Thoracic aorta (tissue), 2 donors: ENCODE measurements at regions not wholly inside any gene's neighbourhood (a gene's known extent, or its start where the extent isn't known, plus 50 kb on each side); places are given as distances from the start of the nearest gene placed in this dataset.

ENCODE experiments used
- ATAC-seq: fragments of 150-250 bp; one replicate; pipeline ENCODE4 v1.8.0; 2017; ENCODE audit warnings: low read depth; ENCODE audit not compliant: insufficient number of reproducible peaks, low FRiP score
- DNase-seq: peaks from one replicate; pipeline ENCODE4 v3.0.0-alpha.2; 2020; ENCODE audit warnings: low spot score
- H3K27ac ChIP-seq, 2 donors: fragments of 200-600 bp; sonication (generic); 1 replicate in 1 of 2; 2 replicates in 1 of 2; pipeline ENCODE4 v1.5.1; 2016; ENCODE audit warnings: mild to moderate bottlenecking in 2 of 2, moderate library complexity in 2 of 2
- H3K27me3 ChIP-seq: fragments of 200-600 bp; sonication (generic); replicated peaks from 2 replicates; pipeline ENCODE4 v1.6.0; 2016; ENCODE audit warnings: mild to moderate bottlenecking; ENCODE audit not compliant: insufficient read depth
- H3K36me3 ChIP-seq: fragments of 200-600 bp; sonication (generic); one replicate; pipeline ENCODE4 v1.5.1; 2016
- H3K4me1 ChIP-seq, 2 donors: fragments of 200-600 bp; sonication (generic); 1 replicate in 1 of 2; 2 replicates in 1 of 2; pipeline versions ENCODE4 v1.5.1 to v1.6.0; 2016; ENCODE audit warnings: low read depth in 2 of 2, mild to moderate bottlenecking in 1 of 2; ENCODE audit not compliant: control insufficient read depth in 1 of 2
- H3K4me3 ChIP-seq: fragments of 200-600 bp; sonication (generic); 2 replicates; pipeline ENCODE4 v1.5.1; 2016; ENCODE audit warnings: mild to moderate bottlenecking
- H3K9me3 ChIP-seq: fragments of 200-600 bp; sonication (generic); 2 replicates; pipeline ENCODE4 v1.5.1; 2016
- CTCF ChIP-seq: fragments of 200-600 bp; sonication (generic); IDR thresholded peaks from one replicate; pipeline ENCODE4 v1.5.1; 2019; ENCODE audit warnings: antibody characterized with exemption

- Histone ChIP-seq H3K36me3 (no peaks in the 10 kb centered on the region), H3K4me1 (no peaks in the 10 kb centered on the region), H3K4me3 (no peak overlapping the region), H3K9me3 (no peaks in the 10 kb centered on the region), H3K27ac (no peak overlapping the region), H3K27me3 (no peaks in the 10 kb centered on the region)
- ATAC-seq: no peak
- no peak for TF ChIP-seq CTCF
- no peak for DNase-seq
Measured at GRCh38 chr17:70368011-70368410, 198.7 kb downstream of the KCNJ2 start.

GRCh38 chr17:70369391-70369790 is 200.1 kb downstream of the KCNJ2 start:
- no peak for ATAC-seq
- DNase-seq: no peak
- no peaks in the 10 kb centered on the region for H3K9me3 ChIP-seq
- H3K4me1 ChIP-seq: no peaks in the 10 kb centered on the region
- H3K27me3 ChIP-seq: no peaks in the 10 kb centered on the region
- no peak overlapping the region for H3K4me3 ChIP-seq
- H3K36me3 ChIP-seq: no peaks in the 10 kb centered on the region
- no peak for TF ChIP-seq CTCF
- no peak overlapping the region for H3K27ac ChIP-seq

GRCh38 chr17:70370816-70371215 is 201.5 kb downstream of the KCNJ2 start:
- Histone ChIP-seq H3K4me1 (no peaks in the 10 kb centered on the region), H3K9me3 (no peaks in the 10 kb centered on the region), H3K36me3 (no peaks in the 10 kb centered on the region), H3K4me3 (no peak overlapping the region), H3K27me3 (no peaks in the 10 kb centered on the region), H3K27ac (no peak overlapping the region)
- DNase-seq (no peak), ATAC-seq (no peak)
- no peak for TF ChIP-seq CTCF

GRCh38 chr17:70373369-70373768 is 204.0 kb downstream of the KCNJ2 start:
- TF ChIP-seq CTCF: no peak

GRCh38 chr17:70374496-70374895 is 205.2 kb downstream of the KCNJ2 start:
- no peaks in the 10 kb centered on the region for H3K4me1 ChIP-seq
- no peak overlapping the region for H3K4me3 ChIP-seq
- no peaks in the 10 kb centered on the region for H3K36me3 ChIP-seq
- no peak for DNase-seq
- H3K27me3 ChIP-seq: no peaks in the 10 kb centered on the region
- H3K9me3 ChIP-seq: no peaks in the 10 kb centered on the region
- H3K27ac ChIP-seq: no peak overlapping the region
- TF ChIP-seq CTCF: no peak
- ATAC-seq: no peak

More at GRCh38 chr17:70373369-70373768, 204.0 kb downstream of the KCNJ2 start:
- no peaks in the 10 kb centered on the region for H3K4me1 ChIP-seq
- H3K9me3 ChIP-seq: no peaks in the 10 kb centered on the region
- no peaks in the 10 kb centered on the region for H3K36me3 ChIP-seq
- H3K27me3 ChIP-seq: no peaks in the 10 kb centered on the region
- no peak overlapping the region for H3K27ac ChIP-seq
- no peak for DNase-seq
- H3K4me3 ChIP-seq: no peak overlapping the region
- ATAC-seq: no peak
